ENCODE measurements at regions not wholly inside any gene's neighbourhood (a gene's known extent, or its start where the extent isn't known, plus 50 kb on each side); places are given as distances from the start of the nearest gene placed in this dataset.

- H3K4me3 ChIP-seq (ENCODE audit: low read depth in 2 of 2, low read length in 2 of 2) = no peak overlapping the region
- intact Hi-C loops (cut with micrococcal nuclease; ENCODE audit: unreplicated experiment) (no loop called here), in situ Hi-C loops (cut with HindIII; ENCODE audit: low pct_unique_long_range_greater_than_20kb, low sequenced_read_pairs) (no loop called here)
- ATAC-seq (no peak), DNase-seq (ENCODE audit: low read depth, low spot score) (no peak)
- no TSS peak for BruUV-seq (replicated peaks)
- ChIA-PET POLR2A (no interaction called here), CTCF (no interaction called here)
- H3K27me3 ChIP-seq (ENCODE audit: control insufficient read depth, insufficient read depth, low read length) = no peaks in the 10 kb centered on the region
- no peaks in the 10 kb centered on the region for H3K36me3 ChIP-seq (ENCODE audit: control insufficient read depth, insufficient read depth, low read length)
- H3K4me1 ChIP-seq (ENCODE audit: control insufficient read depth, insufficient read depth, low read length) = no peaks in the 10 kb centered on the region
- H3K27ac ChIP-seq (ENCODE audit: low read length) = no peak overlapping the region
- TF ChIP-seq TCF7L2 (IDR thresholded peaks at IDR 0.05; ENCODE audit: low read depth, low read length) (no peak), POLR2AphosphoS5 (IDR thresholded peaks at IDR 0.05; ENCODE audit: low read depth, low read length) (no peak), CTCF (IDR thresholded peaks at IDR 0.05) (no peak), REST (IDR thresholded peaks at IDR 0.05; ENCODE audit: insufficient read depth in 1 of 2, low read depth in 2 of 2, low read length in 1 of 2) (no peak), SIN3A (IDR thresholded peaks at IDR 0.05; ENCODE audit: borderline replicate concordance, insufficient read depth, low read depth, low read length) (no peak)
- no peaks in the 10 kb centered on the region for H3K9me3 ChIP-seq (ENCODE audit: control insufficient read depth, insufficient read depth, low read depth, low read length)
Measured at GRCh38 chr7:48734695-48735406, 189.5 kb upstream of the CDC14C start.

GRCh38 chr7:48741545-48741944, 182.8 kb upstream of the CDC14C start:
- no peak overlapping the region for H3K4me3 ChIP-seq (ENCODE audit: low read depth in 2 of 2, low read length in 2 of 2)
- ChIA-PET POLR2A (no interaction called here), CTCF (interaction anchor here (0.9 kb wide), 1 partner anchor 12 kb away, joined by 3 read pairs; no protein-coding TSS in a partner anchor)
- H3K9me3 ChIP-seq (ENCODE audit: control insufficient read depth, insufficient read depth, low read depth, low read length) = no peaks in the 10 kb centered on the region
- TF ChIP-seq REST (IDR thresholded peaks at IDR 0.05; ENCODE audit: insufficient read depth in 1 of 2, low read depth in 2 of 2, low read length in 1 of 2) = no peak
- no peak for TF ChIP-seq CTCF (IDR thresholded peaks at IDR 0.05)
- TF ChIP-seq POLR2AphosphoS5 (IDR thresholded peaks at IDR 0.05; ENCODE audit: low read depth, low read length) = no peak
- no peak for TF ChIP-seq SIN3A (IDR thresholded peaks at IDR 0.05; ENCODE audit: borderline replicate concordance, insufficient read depth, low read depth, low read length)
- no peak for TF ChIP-seq TCF7L2 (IDR thresholded peaks at IDR 0.05; ENCODE audit: low read depth, low read length)
- no peaks in the 10 kb centered on the region for H3K36me3 ChIP-seq (ENCODE audit: control insufficient read depth, insufficient read depth, low read length)
- in situ Hi-C loops (cut with HindIII; ENCODE audit: low pct_unique_long_range_greater_than_20kb, low sequenced_read_pairs) (no loop called here), intact Hi-C loops (cut with micrococcal nuclease; ENCODE audit: unreplicated experiment) (no loop called here)
- ATAC-seq = no peak
- H3K27me3 ChIP-seq (ENCODE audit: control insufficient read depth, insufficient read depth, low read length) = no peaks in the 10 kb centered on the region
- H3K4me1 ChIP-seq (ENCODE audit: control insufficient read depth, insufficient read depth, low read length) = no peaks in the 10 kb centered on the region
- BruUV-seq (replicated peaks) = no TSS peak
- no peak overlapping the region for H3K27ac ChIP-seq (ENCODE audit: low read length)
- no peak for DNase-seq (ENCODE audit: low read depth, low spot score)

All from Panc1 (cell line).